ENCODE measurements at regions not wholly inside any gene's neighbourhood (a gene's known extent, or its start where the extent isn't known, plus 50 kb on each side); places are given as distances from the start of the nearest gene placed in this dataset.

DNA sequence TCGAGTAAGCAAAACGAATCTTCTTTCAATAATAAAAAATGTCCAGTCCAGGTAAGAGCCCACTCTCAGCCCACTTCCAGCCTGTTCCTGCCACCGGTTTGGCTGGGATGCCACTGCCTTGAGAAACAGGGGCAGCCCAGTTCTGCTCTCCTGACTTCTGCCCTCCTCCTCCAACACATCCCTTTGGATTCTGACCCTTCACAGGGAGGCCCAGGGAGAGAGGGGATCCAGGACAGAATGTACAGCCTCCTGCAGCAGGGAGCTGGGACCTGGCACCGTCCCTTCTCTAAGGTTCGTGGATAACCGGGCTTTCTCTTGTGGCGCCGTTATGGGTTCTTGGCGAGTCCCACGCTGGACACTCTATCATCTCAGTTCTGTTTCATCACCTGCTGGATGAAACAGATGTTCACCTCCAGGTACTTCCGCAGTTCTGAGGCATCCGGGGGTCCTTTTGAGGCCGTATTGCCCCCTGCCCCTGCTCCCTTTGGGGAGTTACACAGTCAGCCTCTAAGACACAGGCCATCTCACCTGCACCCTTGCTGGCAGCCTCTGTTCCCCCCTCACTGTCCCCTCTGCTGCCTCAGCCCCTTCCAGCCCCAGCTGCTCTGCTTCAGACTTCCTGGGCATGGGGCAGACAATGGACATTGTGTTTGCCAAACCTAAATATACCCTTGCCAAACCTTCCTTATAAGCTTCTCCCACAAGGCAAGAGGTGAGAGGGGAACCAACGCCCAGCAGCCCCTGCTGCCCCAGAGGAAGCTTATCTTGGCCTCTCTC is 203.8 kb upstream of the ZMIZ1 start:
- Histone ChIP-seq H3K9me3 (no peaks in the 10 kb centered on the region), H3K27ac (peak overlapping the region in 2 of 3 donors; percentile 26 to 34), H3K27me3 (no peaks in the 10 kb centered on the region), H3K4me3 (replicated peaks in 1 of 3) (no peak overlapping the region), H3K36me3 (no peaks in the 10 kb centered on the region), H3K4me1 (peaks cover 35 to 64% of the 10 kb centered on the region in 2 donors)
- 89% methylated on average over 14 of the region's 14 CpGs for WGBS, 2 donors
- intact Hi-C loops (cut with DNase I) = no loop called here
- DNase-seq = no peak
- no peak for TF ChIP-seq POLR2A (IDR thresholded peaks at IDR 0.05)
- TF ChIP-seq, protein P1, sequence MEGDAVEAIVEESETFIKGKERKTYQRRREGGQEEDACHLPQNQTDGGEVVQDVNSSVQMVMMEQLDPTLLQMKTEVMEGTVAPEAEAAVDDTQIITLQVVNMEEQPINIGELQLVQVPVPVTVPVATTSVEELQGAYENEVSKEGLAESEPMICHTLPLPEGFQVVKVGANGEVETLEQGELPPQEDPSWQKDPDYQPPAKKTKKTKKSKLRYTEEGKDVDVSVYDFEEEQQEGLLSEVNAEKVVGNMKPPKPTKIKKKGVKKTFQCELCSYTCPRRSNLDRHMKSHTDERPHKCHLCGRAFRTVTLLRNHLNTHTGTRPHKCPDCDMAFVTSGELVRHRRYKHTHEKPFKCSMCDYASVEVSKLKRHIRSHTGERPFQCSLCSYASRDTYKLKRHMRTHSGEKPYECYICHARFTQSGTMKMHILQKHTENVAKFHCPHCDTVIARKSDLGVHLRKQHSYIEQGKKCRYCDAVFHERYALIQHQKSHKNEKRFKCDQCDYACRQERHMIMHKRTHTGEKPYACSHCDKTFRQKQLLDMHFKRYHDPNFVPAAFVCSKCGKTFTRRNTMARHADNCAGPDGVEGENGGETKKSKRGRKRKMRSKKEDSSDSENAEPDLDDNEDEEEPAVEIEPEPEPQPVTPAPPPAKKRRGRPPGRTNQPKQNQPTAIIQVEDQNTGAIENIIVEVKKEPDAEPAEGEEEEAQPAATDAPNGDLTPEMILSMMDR (IDR thresholded peaks at IDR 0.05) = no peak

DNA sequence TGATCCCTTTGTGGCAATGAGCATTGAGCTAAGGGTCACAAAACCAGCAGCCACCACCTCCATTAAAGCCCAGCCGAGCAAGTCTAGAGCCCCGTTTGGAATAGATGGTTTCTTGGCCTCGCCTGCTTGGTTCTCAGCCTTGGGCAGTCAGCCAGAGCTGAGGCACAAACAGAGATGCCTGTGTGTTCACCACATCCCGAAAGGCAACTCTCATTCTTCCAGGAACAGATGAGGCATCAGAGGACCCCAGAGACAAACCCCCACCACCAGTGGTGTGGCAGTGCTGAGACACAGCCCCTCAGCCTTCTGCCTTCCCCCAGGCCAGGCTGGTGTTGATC is 203.3 kb upstream of the ZMIZ1 start:
- Histone ChIP-seq H3K27ac (peak overlapping the region in 2 of 3 donors; percentile 26 to 34), H3K27me3 (no peaks in the 10 kb centered on the region), H3K36me3 (no peaks in the 10 kb centered on the region), H3K4me3 (replicated peaks in 1 of 3) (no peak overlapping the region), H3K9me3 (no peaks in the 10 kb centered on the region), H3K4me1 (peaks cover 38 to 69% of the 10 kb centered on the region in 2 donors)
- intact Hi-C loops (cut with DNase I) = no loop called here
- WGBS, 2 donors = 34 to 37% methylated on average over 4 of the region's 4 CpGs
- DNase-seq = peak; percentile 67 to 78
- no peak for TF ChIP-seq POLR2A (IDR thresholded peaks at IDR 0.05)
- TF ChIP-seq, protein P1 (IDR thresholded peaks at IDR 0.05) = no peak

DNA sequence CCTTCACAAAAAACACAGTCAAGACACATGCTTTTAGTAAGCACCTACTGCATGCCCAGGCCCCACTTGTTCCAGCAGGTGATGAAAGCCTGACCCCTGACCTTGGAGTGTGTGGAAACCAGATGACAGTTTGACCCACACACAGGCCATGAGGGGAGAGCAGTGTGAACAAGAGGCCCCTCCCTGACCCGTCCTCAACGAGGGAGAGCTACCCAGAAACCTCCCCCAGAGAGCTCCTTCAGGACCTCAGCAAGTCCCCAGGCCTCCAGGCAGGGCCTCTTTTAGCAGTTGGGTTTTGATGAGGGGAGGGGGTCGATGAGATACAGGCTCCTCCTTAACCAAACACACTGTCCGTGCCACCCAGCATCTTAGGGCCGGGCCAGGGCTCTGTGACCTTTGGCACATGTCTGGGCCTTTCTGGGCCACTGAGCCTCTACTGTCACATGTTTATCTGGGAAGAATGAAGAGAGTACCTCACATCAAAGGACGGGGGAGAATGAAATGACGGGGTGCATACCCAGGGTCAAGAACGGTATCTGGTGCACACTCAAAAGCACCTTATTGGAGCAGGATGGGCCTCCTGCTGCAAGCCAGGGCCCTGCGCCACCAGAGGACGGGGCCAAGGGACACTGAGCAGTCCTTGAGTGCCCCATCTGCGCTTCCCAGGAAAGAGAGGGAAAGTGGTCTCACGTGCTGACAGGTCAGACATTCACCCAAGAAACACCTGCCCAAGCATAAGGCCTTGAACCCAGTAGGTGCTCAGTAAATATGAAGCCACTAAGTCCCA is 202.6 kb upstream of the ZMIZ1 start:
- H3K27ac ChIP-seq = no peak overlapping the region
- no peaks in the 10 kb centered on the region for H3K9me3 ChIP-seq
- WGBS, 2 donors = 91% methylated on average over 11 to 12 of the region's 12 CpGs
- TF ChIP-seq POLR2A (IDR thresholded peaks at IDR 0.05) = no peak
- TF ChIP-seq, protein P1 (IDR thresholded peaks at IDR 0.05) = no peak
- H3K4me1 ChIP-seq = peaks cover 38 to 71% of the 10 kb centered on the region in 2 donors
- DNase-seq = no peak
- no peaks in the 10 kb centered on the region for H3K36me3 ChIP-seq
- no peaks in the 10 kb centered on the region for H3K27me3 ChIP-seq
- no peak overlapping the region for H3K4me3 ChIP-seq (replicated peaks in 1 of 3)
- intact Hi-C loops (cut with DNase I) = no loop called here

DNA sequence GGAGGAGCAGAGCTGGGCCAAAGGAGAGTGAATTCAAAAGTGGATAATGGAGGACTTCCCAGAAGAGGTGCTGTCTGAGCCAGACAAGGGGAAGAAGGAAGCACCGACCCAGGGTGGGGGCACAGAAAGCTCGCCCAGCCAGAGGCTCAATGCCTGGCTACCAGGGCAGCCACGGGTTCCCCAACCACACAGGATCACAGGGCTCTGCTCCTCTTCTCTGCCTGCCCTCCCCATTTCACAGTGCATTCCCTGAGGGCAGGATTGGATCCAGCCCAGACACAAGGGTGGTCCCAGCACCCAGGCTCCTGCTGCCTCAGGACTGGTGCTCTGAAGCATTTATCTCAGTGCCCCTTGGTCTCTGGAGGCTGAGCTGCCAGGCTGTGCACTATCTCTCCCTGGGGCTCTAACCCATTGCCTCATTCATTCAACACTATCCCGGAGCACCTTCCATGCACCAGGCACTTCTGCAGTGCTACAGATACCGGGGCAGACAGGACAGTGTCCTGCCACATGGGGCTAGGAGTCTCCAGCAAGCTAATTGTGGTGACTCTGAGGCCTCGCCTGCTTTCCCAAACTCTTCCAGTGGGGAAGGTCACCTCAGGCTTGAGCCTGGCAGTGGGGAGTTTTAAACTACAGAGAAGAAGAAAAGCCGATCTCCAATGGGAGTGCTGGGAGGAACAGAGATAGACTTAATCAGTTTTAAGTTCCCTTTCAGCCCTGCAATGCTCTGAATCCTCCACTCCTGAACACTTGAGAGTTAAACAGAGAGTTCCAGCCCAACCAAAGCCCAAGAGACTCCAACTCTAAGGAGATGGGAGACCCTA is 201.8 kb upstream of the ZMIZ1 start:
- no peak for DNase-seq
- TF ChIP-seq POLR2A (IDR thresholded peaks at IDR 0.05) = no peak
- TF ChIP-seq, protein P1 (IDR thresholded peaks at IDR 0.05) = no peak
- peaks cover 38 to 71% of the 10 kb centered on the region in 2 donors for H3K4me1 ChIP-seq
- 85 to 92% methylated on average over 7 of the region's 7 CpGs for WGBS, 2 donors
- no peaks in the 10 kb centered on the region for H3K36me3 ChIP-seq
- peak overlapping the region in 2 of 3 donors; percentile 39 to 72 for H3K27ac ChIP-seq
- intact Hi-C loops (cut with DNase I) = no loop called here
- no peak overlapping the region for H3K4me3 ChIP-seq (replicated peaks in 1 of 3)
- H3K9me3 ChIP-seq = no peaks in the 10 kb centered on the region
- no peaks in the 10 kb centered on the region for H3K27me3 ChIP-seq

Data from thyroid gland (tissue), 4 donors.